ENCODE measurements at regions not wholly inside any gene's neighbourhood (a gene's known extent, or its start where the extent isn't known, plus 50 kb on each side); places are given as distances from the start of the nearest gene placed in this dataset.

DNA sequence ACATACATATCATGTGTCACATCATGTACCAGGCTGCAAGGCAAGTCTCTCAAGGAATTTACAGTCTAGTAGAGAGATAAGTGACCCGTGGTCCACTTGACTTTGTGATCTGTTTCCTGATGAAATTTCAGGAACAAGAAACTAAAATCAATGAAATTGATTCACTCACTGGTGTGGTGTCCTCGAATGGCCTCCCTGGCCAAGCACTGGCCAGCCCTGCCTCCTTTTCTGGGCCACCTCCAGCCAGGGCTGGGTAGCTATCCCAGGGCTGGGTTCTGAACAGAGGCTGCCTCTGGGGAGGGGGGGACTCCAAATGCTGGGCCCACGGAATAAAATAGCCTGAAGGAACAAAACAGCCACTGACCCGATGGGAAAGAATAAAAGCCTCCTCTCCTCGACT lies 182.2 kb downstream of the HERPUD2 start:
- no peaks in the 10 kb centered on the region for H3K36me3 Mint-ChIP-seq
- H3K4me3 ChIP-seq (ENCODE audit: low read depth, low read length) = no peak overlapping the region
- H3K9me3 Mint-ChIP-seq = peaks cover 0 to 3% (median 0%) of the 10 kb centered on the region in 7 donors
- H3K27me3 ChIP-seq (ENCODE audit: control insufficient read depth, insufficient read depth, low read length) = no peaks in the 10 kb centered on the region
- H3K4me3 Mint-ChIP-seq = no peak overlapping the region
- no peaks in the 10 kb centered on the region for H3K4me1 Mint-ChIP-seq
- H3K36me3 ChIP-seq (ENCODE audit: control insufficient read depth, insufficient read depth, low read length) = no peaks in the 10 kb centered on the region
- DNase-seq = no peak
- no peaks in the 10 kb centered on the region for H3K9me3 ChIP-seq (ENCODE audit: control insufficient read depth in 2 of 2, low read length in 2 of 2)
- ATAC-seq (ENCODE audit: low read depth in 2 of 2) = no peak
- no peak overlapping the region for H3K27ac Mint-ChIP-seq
- H3K4me1 ChIP-seq (ENCODE audit: control insufficient read depth, insufficient read depth, low read length, poor library complexity, severe bottlenecking) = no peaks in the 10 kb centered on the region
- no peak overlapping the region for H3K27ac ChIP-seq (ENCODE audit: insufficient read depth, low read length, poor library complexity, severe bottlenecking)
- peaks cover 22% of the 10 kb centered on the region for H3K27me3 Mint-ChIP-seq

GRCh38 chr7:35508623-35509400 lies 186.1 kb downstream of the HERPUD2 start:
- H3K27ac Mint-ChIP-seq = no peak overlapping the region
- Histone ChIP-seq H3K27me3 (ENCODE audit: control insufficient read depth, insufficient read depth, low read length) (no peaks in the 10 kb centered on the region), H3K27ac (ENCODE audit: insufficient read depth, low read length, poor library complexity, severe bottlenecking) (no peak overlapping the region), H3K36me3 (ENCODE audit: control insufficient read depth, insufficient read depth, low read length) (no peaks in the 10 kb centered on the region), H3K9me3 (ENCODE audit: control insufficient read depth in 2 of 2, low read length in 2 of 2) (no peaks in the 10 kb centered on the region), H3K4me3 (ENCODE audit: low read depth, low read length) (no peak overlapping the region), H3K4me1 (ENCODE audit: control insufficient read depth, insufficient read depth, low read length, poor library complexity, severe bottlenecking) (no peaks in the 10 kb centered on the region)
- peaks cover 31% of the 10 kb centered on the region for H3K27me3 Mint-ChIP-seq
- H3K4me1 Mint-ChIP-seq = no peaks in the 10 kb centered on the region
- no peaks in the 10 kb centered on the region for H3K36me3 Mint-ChIP-seq
- H3K4me3 Mint-ChIP-seq = no peak overlapping the region
- ATAC-seq (ENCODE audit: low read depth in 2 of 2) (no peak), DNase-seq (peak in 1 of 3 donors; percentile 2)
- H3K9me3 Mint-ChIP-seq = peaks cover 0 to 3% (median 0%) of the 10 kb centered on the region in 7 donors

DNA sequence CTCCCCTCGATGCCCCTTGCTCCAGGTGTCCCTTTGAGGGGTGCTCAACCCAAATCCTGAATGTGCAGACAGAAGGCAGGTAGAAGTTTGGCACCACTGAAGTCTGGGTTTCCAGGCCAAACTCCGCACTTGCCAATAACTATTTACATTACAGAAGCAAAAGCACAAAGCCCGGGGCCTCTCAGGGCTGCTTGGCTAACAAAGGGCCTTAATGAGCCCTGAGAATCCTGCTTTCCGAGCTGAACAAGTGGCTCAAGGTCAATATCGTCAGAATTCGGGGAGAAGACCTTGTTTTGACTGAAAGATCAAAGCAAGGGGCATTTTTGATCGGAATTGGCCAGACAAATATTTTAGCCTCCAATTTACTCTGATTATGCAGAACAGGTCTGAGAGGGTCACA lies 189.9 kb downstream of the HERPUD2 start:
- Histone ChIP-seq H3K36me3 (ENCODE audit: control insufficient read depth, insufficient read depth, low read length) (no peaks in the 10 kb centered on the region), H3K4me3 (ENCODE audit: low read depth, low read length) (no peak overlapping the region), H3K27me3 (ENCODE audit: control insufficient read depth, insufficient read depth, low read length) (peaks cover 3% of the 10 kb centered on the region), H3K27ac (ENCODE audit: insufficient read depth, low read length, poor library complexity, severe bottlenecking) (no peak overlapping the region), H3K9me3 (ENCODE audit: control insufficient read depth in 2 of 2, low read length in 2 of 2) (no peaks in the 10 kb centered on the region), H3K4me1 (ENCODE audit: control insufficient read depth, insufficient read depth, low read length, poor library complexity, severe bottlenecking) (no peaks in the 10 kb centered on the region)
- DNase-seq (no peak), ATAC-seq (ENCODE audit: low read depth in 2 of 2) (no peak)
- Mint-ChIP-seq H3K27ac (peak overlapping the region in 1 of 3 donors; percentile 83), H3K4me1 (no peaks in the 10 kb centered on the region), H3K4me3 (no peak overlapping the region), H3K36me3 (no peaks in the 10 kb centered on the region), H3K27me3 (peaks cover 23% of the 10 kb centered on the region), H3K9me3 (no peaks in the 10 kb centered on the region)

- Mint-ChIP-seq H3K4me1 (no peaks in the 10 kb centered on the region), H3K9me3 (no peaks in the 10 kb centered on the region), H3K4me3 (no peak overlapping the region), H3K36me3 (no peaks in the 10 kb centered on the region), H3K27ac (no peak overlapping the region), H3K27me3 (peaks cover 30% of the 10 kb centered on the region)
- ATAC-seq (ENCODE audit: low read depth in 2 of 2) (no peak), DNase-seq (no peak)
- Histone ChIP-seq H3K4me3 (ENCODE audit: low read depth, low read length) (no peak overlapping the region), H3K4me1 (ENCODE audit: control insufficient read depth, insufficient read depth, low read length, poor library complexity, severe bottlenecking) (no peaks in the 10 kb centered on the region), H3K36me3 (ENCODE audit: control insufficient read depth, insufficient read depth, low read length) (no peaks in the 10 kb centered on the region), H3K27ac (ENCODE audit: insufficient read depth, low read length, poor library complexity, severe bottlenecking) (no peak overlapping the region), H3K27me3 (ENCODE audit: control insufficient read depth, insufficient read depth, low read length) (peaks cover 4% of the 10 kb centered on the region), H3K9me3 (ENCODE audit: control insufficient read depth in 2 of 2, low read length in 2 of 2) (no peaks in the 10 kb centered on the region)
These were observed 190.6 kb downstream of the HERPUD2 start for GRCh38 chr7:35504365-35504764.

DNA sequence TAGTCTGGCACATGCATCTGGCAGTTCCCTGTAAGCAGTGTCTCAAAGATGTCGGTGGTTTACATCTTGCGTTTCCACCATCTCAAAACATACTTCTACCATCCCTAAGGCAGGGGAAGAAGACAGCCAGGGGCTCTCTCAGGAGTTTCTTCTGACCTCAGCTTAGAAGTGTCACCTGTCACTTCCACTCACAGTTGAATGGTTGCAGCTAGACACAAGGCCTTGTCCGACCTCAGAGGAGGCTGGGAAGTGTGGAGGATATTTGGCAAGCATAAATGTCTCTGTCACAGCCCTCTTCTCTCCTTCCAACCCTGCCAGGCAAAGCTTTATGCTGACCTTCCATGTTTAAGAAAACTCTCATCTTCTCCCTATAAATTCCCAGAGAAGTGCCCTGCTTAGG lies 193.3 kb downstream of the HERPUD2 start:
- Mint-ChIP-seq H3K4me1 (no peaks in the 10 kb centered on the region), H3K27me3 (peaks cover 23% of the 10 kb centered on the region), H3K36me3 (no peaks in the 10 kb centered on the region), H3K27ac (no peak overlapping the region), H3K4me3 (no peak overlapping the region), H3K9me3 (no peaks in the 10 kb centered on the region)
- no peak overlapping the region for H3K27ac ChIP-seq (ENCODE audit: insufficient read depth, low read length, poor library complexity, severe bottlenecking)
- no peak for ATAC-seq (ENCODE audit: low read depth in 2 of 2)
- H3K36me3 ChIP-seq (ENCODE audit: control insufficient read depth, insufficient read depth, low read length) = no peaks in the 10 kb centered on the region
- no peak overlapping the region for H3K4me3 ChIP-seq (ENCODE audit: low read depth, low read length)
- H3K27me3 ChIP-seq (ENCODE audit: control insufficient read depth, insufficient read depth, low read length) = peaks cover 5% of the 10 kb centered on the region
- no peaks in the 10 kb centered on the region for H3K9me3 ChIP-seq (ENCODE audit: control insufficient read depth in 2 of 2, low read length in 2 of 2)
- no peaks in the 10 kb centered on the region for H3K4me1 ChIP-seq (ENCODE audit: control insufficient read depth, insufficient read depth, low read length, poor library complexity, severe bottlenecking)
- no peak for DNase-seq

- Mint-ChIP-seq H3K4me3 (no peak overlapping the region), H3K27ac (peak overlapping the region in 1 of 3 donors; percentile 10), H3K4me1 (no peaks in the 10 kb centered on the region), H3K27me3 (peaks cover 29% of the 10 kb centered on the region), H3K9me3 (peaks cover 0 to 2% (median 0%) of the 10 kb centered on the region in 7 donors), H3K36me3 (no peaks in the 10 kb centered on the region)
- peaks cover 5% of the 10 kb centered on the region for H3K27me3 ChIP-seq (ENCODE audit: control insufficient read depth, insufficient read depth, low read length)
- H3K27ac ChIP-seq (ENCODE audit: insufficient read depth, low read length, poor library complexity, severe bottlenecking) = no peak overlapping the region
- no peaks in the 10 kb centered on the region for H3K9me3 ChIP-seq (ENCODE audit: control insufficient read depth in 2 of 2, low read length in 2 of 2)
- DNase-seq (no peak), ATAC-seq (ENCODE audit: low read depth in 2 of 2) (no peak)
- no peaks in the 10 kb centered on the region for H3K4me1 ChIP-seq (ENCODE audit: control insufficient read depth, insufficient read depth, low read length, poor library complexity, severe bottlenecking)
- no peak overlapping the region for H3K4me3 ChIP-seq (ENCODE audit: low read depth, low read length)
- H3K36me3 ChIP-seq (ENCODE audit: control insufficient read depth, insufficient read depth, low read length) = no peaks in the 10 kb centered on the region
These were observed 195.7 kb downstream of the HERPUD2 start for GRCh38 chr7:35499226-35499625.

DNA sequence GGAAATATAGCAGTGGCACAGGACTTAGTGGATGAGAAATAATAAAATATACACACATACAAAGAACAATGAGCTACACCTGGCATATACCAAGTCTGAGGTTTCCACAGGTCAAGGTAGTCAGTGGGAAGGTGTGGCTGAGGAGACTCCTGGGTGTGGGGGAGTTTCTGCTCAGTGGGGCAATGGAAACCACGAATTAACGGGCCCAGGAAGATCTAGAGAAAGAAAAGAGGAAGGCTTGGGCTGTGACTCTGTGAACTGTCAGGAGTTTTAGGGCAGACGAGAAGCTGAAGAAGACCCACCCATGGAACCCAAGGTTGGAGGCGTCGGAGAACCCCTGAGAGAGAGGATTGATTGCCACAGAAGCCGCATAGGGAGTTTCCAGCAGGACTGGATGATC lies 196.5 kb downstream of the HERPUD2 start:
- H3K36me3 Mint-ChIP-seq = no peaks in the 10 kb centered on the region
- ATAC-seq (ENCODE audit: low read depth in 2 of 2) = no peak
- Histone ChIP-seq H3K27me3 (ENCODE audit: control insufficient read depth, insufficient read depth, low read length) (peaks cover 5% of the 10 kb centered on the region), H3K4me1 (ENCODE audit: control insufficient read depth, insufficient read depth, low read length, poor library complexity, severe bottlenecking) (no peaks in the 10 kb centered on the region), H3K4me3 (ENCODE audit: low read depth, low read length) (no peak overlapping the region), H3K27ac (ENCODE audit: insufficient read depth, low read length, poor library complexity, severe bottlenecking) (no peak overlapping the region), H3K36me3 (ENCODE audit: control insufficient read depth, insufficient read depth, low read length) (no peaks in the 10 kb centered on the region), H3K9me3 (ENCODE audit: control insufficient read depth in 2 of 2, low read length in 2 of 2) (no peaks in the 10 kb centered on the region)
- no peak overlapping the region for H3K27ac Mint-ChIP-seq
- no peaks in the 10 kb centered on the region for H3K4me1 Mint-ChIP-seq
- H3K9me3 Mint-ChIP-seq = peaks cover 0 to 2% (median 0%) of the 10 kb centered on the region in 7 donors
- H3K4me3 Mint-ChIP-seq = no peak overlapping the region
- DNase-seq = no peak
- peaks cover 29% of the 10 kb centered on the region for H3K27me3 Mint-ChIP-seq

- peaks cover 0 to 2% (median 0%) of the 10 kb centered on the region in 7 donors for H3K9me3 Mint-ChIP-seq
- ATAC-seq (ENCODE audit: low read depth in 2 of 2) (no peak), DNase-seq (no peak)
- no peak overlapping the region for H3K4me3 Mint-ChIP-seq
- H3K4me1 ChIP-seq (ENCODE audit: control insufficient read depth, insufficient read depth, low read length, poor library complexity, severe bottlenecking) = no peaks in the 10 kb centered on the region
- no peaks in the 10 kb centered on the region for H3K36me3 ChIP-seq (ENCODE audit: control insufficient read depth, insufficient read depth, low read length)
- H3K27ac ChIP-seq (ENCODE audit: insufficient read depth, low read length, poor library complexity, severe bottlenecking) = no peak overlapping the region
- H3K4me1 Mint-ChIP-seq = no peaks in the 10 kb centered on the region
- peaks cover 29% of the 10 kb centered on the region for H3K27me3 Mint-ChIP-seq
- H3K27ac Mint-ChIP-seq = no peak overlapping the region
- no peaks in the 10 kb centered on the region for H3K9me3 ChIP-seq (ENCODE audit: control insufficient read depth in 2 of 2, low read length in 2 of 2)
- H3K36me3 Mint-ChIP-seq = no peaks in the 10 kb centered on the region
- peaks cover 7% of the 10 kb centered on the region for H3K27me3 ChIP-seq (ENCODE audit: control insufficient read depth, insufficient read depth, low read length)
- no peak overlapping the region for H3K4me3 ChIP-seq (ENCODE audit: low read depth, low read length)
These were observed 199.1 kb downstream of the HERPUD2 start for GRCh38 chr7:35495844-35496243.
